ENCODE measurements at regions not wholly inside any gene's neighbourhood (a gene's known extent, or its start where the extent isn't known, plus 50 kb on each side); places are given as distances from the start of the nearest gene placed in this dataset.
A peak's percentile ranks its signal among the peaks of the same experiment; 100 is the strongest.
"Not testable (repeated sequence)": the region's sequence is repeated elsewhere in the genome, so short reads cannot be mapped to it uniquely, and the experiment has no call there.

DNA sequence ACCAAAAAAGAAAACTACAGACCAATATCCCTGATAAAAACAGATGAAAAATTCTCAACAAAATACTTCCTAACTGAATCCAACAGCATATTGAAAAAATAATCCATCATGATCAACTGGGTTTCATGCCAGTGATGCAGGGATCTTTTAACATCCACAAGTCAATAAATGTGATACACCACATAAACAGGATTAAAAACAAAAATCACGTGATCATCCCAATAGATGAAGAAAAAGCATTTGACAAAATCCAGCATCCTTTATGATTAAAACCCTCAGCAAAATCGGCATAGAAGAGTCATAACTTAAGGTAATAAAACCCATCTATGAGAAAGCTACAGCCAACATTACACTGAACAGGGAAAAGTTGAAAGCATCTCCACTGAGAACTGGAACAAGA lies 107.5 kb downstream of the DCLK3 start:
- DNase-seq = no peak
- in situ Hi-C loops (cut with MboI; ENCODE audit: low pct_unique_long_range_greater_than_20kb, low sequenced_read_pairs) = no loop called here

DNA sequence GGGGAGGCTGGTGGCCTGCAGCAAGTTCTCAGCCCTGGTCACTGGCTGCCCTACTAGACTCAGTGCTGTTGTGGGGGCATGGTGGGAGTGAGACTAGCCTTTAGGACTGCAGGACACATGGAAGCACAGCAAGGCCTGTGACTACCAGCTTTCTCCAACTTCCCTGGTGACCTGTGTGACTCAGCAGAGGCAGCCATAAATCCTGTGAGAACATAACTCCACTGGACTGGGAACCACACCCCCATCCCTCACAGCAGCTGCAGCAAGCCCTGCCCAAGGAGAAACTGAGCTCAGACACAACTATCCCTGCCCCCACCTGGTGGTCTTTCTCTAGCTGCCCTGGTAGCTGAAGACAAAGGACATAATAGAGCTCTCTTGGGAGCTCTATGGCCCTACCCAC lies 111.3 kb downstream of the DCLK3 start:
- in situ Hi-C loops (cut with MboI; ENCODE audit: low pct_unique_long_range_greater_than_20kb, low sequenced_read_pairs) = no loop called here
- no peak for DNase-seq

DNA sequence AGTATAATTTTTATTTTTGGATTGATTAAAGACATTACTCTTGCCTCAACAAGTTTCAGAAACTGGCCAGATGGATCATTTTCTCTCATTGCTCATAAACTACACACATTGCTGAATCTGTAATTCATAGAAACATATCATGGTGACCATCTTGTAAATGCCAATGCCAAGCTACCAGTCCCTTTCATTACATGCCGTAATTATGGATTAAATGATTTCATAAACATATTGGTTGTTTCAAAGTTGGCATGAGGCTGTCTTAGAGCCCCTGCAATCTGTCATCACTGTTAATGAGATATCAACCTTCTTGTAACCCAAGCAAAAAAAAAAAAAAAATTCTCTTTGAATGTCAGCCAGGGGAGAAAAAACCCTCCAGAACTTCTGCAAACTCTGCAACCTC lies 112.2 kb downstream of the DCLK3 start:
- in situ Hi-C loops (cut with MboI; ENCODE audit: low pct_unique_long_range_greater_than_20kb, low sequenced_read_pairs) = no loop called here
- DNase-seq = no peak

DNA sequence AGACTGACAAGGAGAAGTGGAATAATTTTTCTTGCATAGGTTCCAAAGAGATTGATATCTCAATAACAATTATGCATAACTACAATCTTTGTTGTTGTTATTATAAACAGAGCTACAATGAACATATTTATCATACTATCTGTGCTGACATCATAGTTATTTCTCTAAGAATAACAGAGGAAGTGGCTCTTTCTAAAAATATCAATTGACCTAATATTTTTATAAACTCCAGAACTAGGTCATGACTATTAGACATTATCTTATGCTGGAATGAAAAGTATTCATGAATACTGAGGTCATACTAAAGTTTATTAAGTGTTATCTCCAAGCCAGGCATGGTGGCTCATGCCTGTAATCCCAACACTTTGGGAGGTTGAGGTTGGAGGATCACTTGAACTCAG lies 114.1 kb downstream of the DCLK3 start:
- in situ Hi-C loops (cut with MboI; ENCODE audit: low pct_unique_long_range_greater_than_20kb, low sequenced_read_pairs) = no loop called here

DNA sequence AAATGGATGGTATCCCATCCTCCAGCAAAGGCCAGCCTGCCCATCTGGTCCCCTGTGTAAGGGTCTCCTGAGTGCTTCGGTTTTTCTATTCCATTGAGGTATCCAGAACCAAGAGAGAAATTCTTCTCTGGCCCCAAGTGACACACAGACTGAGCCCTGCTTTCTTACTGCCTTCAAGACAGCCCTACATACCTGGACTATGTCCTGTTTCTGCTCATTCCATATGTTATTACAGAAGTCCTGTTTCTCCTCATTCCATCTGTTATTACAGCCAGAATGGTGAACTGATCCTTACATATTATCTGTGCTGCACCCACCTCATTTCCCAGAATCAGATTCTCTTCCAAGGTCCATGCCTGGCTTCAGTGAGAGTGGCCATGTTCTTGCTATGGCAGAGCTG lies 115.2 kb downstream of the DCLK3 start:
- in situ Hi-C loops (cut with MboI; ENCODE audit: low pct_unique_long_range_greater_than_20kb, low sequenced_read_pairs) = no loop called here
- DNase-seq = no peak

More for the DNA sequence above, 114.1 kb downstream of the DCLK3 start:
- no peak for DNase-seq

DNA sequence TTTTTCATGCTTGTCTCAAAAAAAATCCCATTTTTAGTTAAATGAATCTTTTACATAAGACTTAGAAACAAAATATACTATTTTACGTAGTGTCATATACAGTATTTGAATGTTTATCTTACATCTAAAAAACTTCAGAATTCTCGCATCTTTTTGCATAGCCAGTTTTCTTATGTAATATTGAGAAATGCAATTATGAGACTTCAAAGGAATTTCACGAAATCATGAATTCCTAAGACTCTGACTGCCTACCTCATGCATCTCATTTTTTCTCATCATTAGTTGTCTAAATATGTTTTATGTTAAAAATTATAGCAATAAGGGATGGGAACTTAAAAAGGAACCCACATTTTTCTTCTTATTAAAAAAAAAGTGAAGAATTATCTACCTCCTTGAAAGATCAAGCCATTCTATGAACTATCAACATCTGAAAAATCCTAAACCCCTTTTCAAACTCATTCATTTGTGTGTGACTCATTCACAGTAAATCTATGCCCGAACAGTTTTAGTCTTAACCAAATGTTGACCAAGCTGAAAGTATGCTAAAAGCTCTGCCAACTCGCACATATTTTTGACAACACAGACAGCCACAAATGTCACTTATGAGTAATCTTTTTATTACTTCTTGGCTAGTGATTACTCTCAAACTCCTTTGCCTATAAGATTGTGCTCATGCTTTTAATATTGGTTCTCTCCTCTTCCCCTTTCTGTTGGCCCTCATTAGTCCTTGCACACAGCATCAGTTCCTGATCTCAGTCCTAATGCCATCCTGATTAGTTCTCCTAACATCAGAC lies 115.9 kb downstream of the DCLK3 start:
- no peak for DNase-seq
- in situ Hi-C loops (cut with MboI; ENCODE audit: low pct_unique_long_range_greater_than_20kb, low sequenced_read_pairs) = no loop called here

DNA sequence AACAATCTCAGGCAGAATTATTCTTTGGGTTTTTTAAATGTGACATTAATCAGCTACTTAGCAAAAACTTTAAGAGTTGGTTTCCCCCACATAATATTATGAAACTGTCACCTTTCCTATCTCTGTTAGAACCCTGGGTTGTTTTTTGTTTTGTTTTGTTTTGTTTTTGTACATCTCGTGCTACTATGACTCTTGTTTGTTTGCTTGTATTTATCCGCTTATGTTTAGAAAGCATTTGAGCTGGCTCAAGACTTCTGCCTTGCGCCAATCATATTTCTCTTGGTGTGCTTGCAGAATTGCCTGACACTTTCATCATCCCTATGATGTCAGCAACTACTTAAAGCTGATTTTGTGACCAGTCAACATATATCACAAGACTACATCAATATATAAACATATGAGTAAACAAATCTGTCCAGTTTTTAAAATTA lies 116.9 kb downstream of the DCLK3 start:
- in situ Hi-C loops (cut with MboI; ENCODE audit: low pct_unique_long_range_greater_than_20kb, low sequenced_read_pairs) = no loop called here

DNA sequence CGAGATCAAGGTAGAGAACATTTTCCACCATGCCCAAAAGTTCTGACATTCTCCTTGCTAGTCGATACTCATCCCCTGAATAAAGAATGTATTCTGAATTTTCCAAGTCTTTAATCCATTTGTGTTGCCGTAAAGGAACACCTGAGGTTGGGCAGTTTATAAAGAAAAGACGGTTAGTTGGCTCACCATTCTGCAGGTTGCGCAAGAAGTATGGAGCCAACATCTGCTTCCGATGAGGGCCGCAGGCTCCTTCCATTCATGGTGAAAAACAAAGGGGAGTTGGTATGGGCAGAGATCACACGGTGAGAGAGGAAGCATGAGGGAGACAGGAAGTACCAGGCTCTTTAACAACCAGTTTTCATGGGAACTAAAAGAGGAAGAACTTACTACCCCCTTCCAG lies 121.2 kb downstream of the DCLK3 start:
- DNase-seq = peak; percentile 5
- in situ Hi-C loops (cut with MboI; ENCODE audit: low pct_unique_long_range_greater_than_20kb, low sequenced_read_pairs) = no loop called here

More for the DNA sequence above, 116.9 kb downstream of the DCLK3 start:
- no peak for DNase-seq

DNA sequence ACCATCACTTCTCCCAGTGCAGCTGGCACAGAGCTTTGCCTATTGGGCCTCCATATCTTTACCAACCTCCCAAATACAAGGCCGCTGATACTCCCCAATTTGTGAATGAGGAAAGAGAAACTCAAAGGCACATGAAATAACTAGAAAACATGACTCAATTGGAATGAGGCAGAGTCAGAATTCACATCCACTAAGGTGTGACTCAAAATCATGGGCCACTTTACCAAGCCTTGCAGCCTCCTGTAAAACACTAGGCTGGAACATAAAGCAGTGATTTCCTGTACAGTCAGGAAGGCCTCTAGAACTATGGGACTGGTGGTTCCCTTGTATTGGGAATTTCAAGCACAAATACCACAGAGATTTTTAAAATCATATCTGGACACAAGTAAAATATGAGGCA lies 128.6 kb downstream of the DCLK3 start:
- in situ Hi-C loops (cut with MboI; ENCODE audit: low pct_unique_long_range_greater_than_20kb, low sequenced_read_pairs) = no loop called here
- no peak for DNase-seq

DNA sequence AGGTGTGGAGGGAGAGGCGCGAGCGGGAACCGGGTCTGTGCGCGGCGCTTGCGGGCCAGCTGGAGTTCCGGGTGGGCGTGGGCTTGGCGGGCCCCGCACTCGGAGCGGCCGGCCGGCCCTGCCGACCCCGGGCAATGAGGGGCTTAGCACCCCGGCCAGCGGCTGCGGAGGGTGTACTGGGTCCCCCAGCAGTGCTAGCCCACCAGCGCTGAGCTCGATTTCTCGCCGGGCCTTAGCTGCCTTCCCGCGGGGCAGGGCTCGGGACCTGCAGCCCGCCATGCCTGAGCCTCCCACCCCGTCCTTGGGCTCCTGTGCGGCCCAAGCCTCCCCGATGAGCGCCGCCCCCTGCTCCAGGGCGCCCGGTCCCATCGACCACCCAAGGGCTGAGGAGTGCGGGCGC lies 130.5 kb downstream of the DCLK3 start:
- in situ Hi-C loops (cut with MboI; ENCODE audit: low pct_unique_long_range_greater_than_20kb, low sequenced_read_pairs); DNase-seq: not testable (repeated sequence)

DNA sequence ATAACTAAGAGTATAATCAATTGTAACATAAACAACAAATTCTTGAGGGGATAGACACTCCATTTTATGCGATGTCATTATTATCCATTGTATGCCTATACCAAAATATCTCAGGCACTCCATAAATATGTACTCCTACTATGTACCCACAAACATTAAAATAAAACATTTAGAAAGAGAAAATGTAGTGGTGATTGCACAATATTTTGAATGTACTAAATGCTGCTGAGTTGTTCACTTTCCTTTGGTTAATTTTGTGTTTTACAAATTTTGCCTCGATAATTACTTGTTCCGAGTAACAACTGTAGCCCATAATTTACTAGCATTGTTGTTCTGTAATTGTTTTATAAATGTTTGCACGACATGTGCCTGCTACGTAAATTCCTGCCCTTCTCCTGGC lies 131.3 kb downstream of the DCLK3 start:
- in situ Hi-C loops (cut with MboI; ENCODE audit: low pct_unique_long_range_greater_than_20kb, low sequenced_read_pairs) = no loop called here
- no peak for DNase-seq

DNA sequence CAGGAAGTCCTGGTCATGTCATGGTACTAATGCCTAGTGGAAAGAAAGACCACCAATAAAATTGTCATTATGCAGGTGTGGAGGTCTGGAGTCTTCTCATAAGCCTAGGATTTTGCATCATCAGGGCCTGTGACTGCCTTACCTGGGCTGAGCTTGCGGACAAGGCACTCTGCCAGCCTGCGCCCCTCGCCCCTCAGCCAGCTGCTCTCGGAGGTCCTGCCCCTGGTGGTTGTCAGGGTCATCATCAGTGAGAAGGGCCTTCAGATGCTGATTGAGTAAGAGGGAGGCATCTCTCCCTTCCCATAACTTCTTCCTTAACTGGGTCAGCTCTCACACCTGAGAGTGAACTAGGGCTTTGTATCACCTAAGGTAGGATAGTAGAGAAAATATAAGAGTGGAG lies 132.8 kb downstream of the DCLK3 start:
- no peak for DNase-seq
- in situ Hi-C loops (cut with MboI; ENCODE audit: low pct_unique_long_range_greater_than_20kb, low sequenced_read_pairs) = no loop called here

DNA sequence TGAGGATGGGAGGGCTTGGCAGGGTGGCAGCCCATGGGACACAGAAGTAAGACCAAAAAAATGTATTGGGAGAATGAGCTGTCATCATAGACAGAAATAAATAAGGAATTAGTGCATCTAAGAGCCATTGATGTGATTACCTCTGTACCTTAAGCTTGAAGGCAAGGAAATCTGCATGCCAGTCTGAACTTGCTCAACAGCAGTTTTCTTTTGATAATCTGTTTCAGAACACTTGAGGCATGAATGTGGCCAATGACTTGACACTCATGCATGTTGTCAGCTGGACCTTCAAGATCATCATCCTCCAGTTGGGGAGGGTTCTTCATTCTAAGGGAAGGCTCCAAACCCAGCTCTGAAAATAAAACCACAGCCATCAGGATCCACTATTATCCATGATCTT lies 148.5 kb downstream of the DCLK3 start:
- in situ Hi-C loops (cut with MboI; ENCODE audit: low pct_unique_long_range_greater_than_20kb, low sequenced_read_pairs) = no loop called here
- DNase-seq = no peak

DNA sequence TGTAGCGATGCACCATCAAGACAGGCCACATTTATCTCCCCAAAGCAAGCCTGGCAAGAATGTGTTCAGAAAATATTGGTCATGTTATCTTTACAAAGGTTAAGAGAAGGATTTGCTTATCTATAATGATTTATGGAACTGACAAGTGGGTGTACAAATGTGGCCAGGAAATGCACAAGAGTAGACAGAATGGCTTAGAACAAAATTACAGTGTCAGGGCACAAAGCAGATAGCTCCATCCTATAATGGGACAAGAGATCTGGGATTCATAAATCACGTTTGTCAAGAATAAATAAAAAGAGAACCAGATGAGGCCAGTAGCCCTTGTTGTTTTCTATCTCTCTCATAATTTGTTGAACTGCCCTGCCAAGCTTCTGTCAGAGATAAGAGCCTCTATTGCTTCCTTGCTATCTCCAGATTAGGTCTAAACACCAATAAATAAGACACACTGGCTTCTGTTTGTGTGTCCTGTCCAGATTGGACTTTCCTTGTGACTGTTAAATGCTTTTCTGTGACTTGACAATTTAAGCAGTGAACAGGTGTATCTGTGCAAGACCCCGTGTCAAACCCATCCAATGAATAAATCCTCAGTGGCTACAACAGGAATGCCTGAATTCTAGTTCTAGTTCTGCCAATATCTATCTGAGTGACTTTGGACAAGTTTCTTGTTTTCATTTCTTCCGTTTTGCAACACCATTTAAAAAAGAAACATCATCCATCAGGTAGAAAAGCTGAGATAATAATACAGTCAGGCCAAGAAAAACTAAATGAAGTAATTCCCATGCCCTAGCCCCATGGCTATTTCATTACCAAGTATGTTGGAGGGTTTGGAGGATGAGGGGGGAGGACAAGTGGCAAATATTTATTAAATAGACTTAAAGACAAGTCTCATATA lies 157.2 kb downstream of the DCLK3 start:
- no peak for DNase-seq
- in situ Hi-C loops (cut with MboI; ENCODE audit: low pct_unique_long_range_greater_than_20kb, low sequenced_read_pairs) = no loop called here

DNA sequence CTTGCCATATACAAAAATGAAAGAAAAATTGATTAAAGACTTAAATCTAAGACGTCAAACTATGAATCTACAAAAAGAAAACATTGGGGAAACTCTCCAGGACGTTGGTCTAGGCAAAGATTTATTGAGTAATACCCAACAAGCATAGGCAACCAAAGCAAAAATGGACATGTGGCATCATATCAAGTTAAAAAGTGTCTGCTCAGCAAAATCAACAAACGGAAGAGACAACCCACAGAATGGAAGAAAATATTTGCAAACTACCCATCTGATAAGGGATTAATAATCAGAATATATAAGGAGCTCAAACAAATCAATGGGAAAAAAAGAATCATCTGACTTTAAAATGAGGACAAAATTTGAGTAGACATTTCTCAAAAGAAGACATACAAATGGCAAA lies 160.9 kb downstream of the DCLK3 start:
- in situ Hi-C loops (cut with MboI; ENCODE audit: low pct_unique_long_range_greater_than_20kb, low sequenced_read_pairs) = no loop called here

DNA sequence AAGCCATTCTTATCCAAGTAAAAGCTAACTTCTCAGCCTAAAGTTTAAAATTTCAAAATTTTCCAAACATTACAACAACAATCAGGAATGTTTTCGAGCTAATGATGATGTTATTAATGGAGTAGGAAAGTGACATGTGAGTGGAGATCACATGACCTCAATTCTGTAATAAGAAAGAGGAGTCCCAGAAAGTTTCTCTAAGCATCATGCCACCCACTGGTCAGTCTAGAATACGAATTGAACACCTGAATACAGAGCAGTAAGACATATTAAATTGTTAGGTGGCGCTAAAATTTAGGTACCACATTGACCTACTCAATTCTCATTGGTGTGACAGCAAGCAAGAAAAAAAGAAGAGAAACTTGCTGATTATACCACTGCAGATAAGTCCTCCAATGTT lies 163.9 kb downstream of the DCLK3 start:
- no peak for DNase-seq

More for the DNA sequence above, 160.9 kb downstream of the DCLK3 start:
- no peak for DNase-seq

More for the DNA sequence above, 163.9 kb downstream of the DCLK3 start:
- in situ Hi-C loops (cut with MboI; ENCODE audit: low pct_unique_long_range_greater_than_20kb, low sequenced_read_pairs) = no loop called here
